GM23248 (cell line): ENCODE measurements at regions not wholly inside any gene's neighbourhood (a gene's known extent, or its start where the extent isn't known, plus 50 kb on each side); places are given as distances from the start of the nearest gene placed in this dataset.

Experiments
- EZH2 ChIP-seq: fragments of 200-600 bp; sonication (generic); IDR thresholded peaks from 2 replicates; pipeline ENCODE4 v1.6.1; 2018; ENCODE audit warnings: antibody characterized with exemption, mild to moderate bottlenecking; ENCODE audit not compliant: insufficient read depth, poor library complexity, severe bottlenecking
- EZH2phosphoT487 ChIP-seq: fragments of 200-600 bp; sonication (generic); IDR thresholded peaks from 2 replicates; pipeline ENCODE4 v1.6.1; 2018; ENCODE audit warnings: antibody characterized with exemption, moderate library complexity, mild to moderate bottlenecking, low read depth; ENCODE audit not compliant: insufficient read depth

GRCh38 chr4:184558996-184559395 is 84.6 kb upstream of the IRF2 start:
- no peak for TF ChIP-seq EZH2
- no peak for TF ChIP-seq EZH2phosphoT487
